Fibroblast of skin of scalp (primary cell): ENCODE measurements at regions not wholly inside any gene's neighbourhood (a gene's known extent, or its start where the extent isn't known, plus 50 kb on each side); places are given as distances from the start of the nearest gene placed in this dataset.
"Not testable (repeated sequence)": the region's sequence is repeated elsewhere in the genome, so short reads cannot be mapped to it uniquely, and the experiment has no call there.

Experiments
- DNase-seq: peaks from one replicate; pipeline ENCODE4 v3.0.0-alpha.2; 2013

DNA sequence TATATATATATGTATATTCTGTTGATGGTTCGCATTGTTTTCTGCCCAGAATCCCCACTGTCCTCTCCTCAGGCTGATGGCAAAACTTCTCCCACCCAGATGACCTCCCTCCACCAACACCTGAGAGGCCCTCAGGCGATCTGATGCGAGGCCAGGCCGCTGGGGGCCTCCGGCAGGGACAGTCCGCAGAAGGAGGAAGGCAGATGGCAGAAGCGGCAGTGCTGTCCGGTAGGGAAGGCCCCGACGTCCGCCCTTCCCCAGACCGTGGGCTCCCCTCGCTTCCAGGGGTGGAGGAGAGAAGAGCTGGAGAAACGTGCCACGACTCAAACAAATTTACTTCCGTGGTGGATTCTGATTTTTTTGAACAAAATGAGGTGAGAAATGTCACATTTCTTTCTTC is 178.3 kb upstream of the RGS6 start:
- no peak for DNase-seq

- DNase-seq = no peak
Observed at GRCh38 chr14:71754422-71755095, 177.7 kb upstream of the RGS6 start.

DNA sequence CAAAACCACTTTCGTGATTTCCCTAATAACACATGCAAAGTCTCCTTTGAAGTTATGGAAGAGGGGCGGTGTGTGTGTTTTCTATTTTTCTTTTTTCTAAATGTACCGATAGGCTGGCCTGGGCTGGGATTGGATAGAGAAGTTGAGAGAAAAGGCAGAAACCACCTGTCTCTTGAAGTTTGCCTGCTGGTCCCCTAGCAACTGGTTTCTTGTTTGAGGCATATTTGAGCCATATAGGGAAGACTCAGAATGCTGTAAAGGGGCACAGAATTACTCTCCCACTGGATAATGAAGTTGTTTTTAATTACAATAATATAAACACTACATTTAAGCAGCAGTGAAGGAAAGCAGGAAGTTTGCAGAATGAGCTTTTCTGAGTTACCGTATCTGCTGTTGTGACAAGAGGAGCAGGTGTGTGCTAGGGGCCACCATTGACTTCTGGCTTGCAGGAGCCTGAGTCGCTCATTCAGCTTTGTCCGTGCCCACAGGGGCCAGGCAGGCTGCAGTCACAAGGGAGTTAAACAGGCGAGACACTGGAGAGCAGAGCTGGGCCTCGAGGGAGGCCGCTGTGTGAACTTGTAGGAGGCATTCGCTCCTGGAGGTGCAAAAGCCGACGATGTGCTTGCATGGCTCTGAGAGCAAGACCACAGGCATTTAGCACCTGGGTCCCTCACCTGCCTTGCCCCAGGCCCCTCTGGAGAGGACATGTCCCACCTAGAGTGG is 173.8 kb upstream of the RGS6 start:
- DNase-seq = no peak

GRCh38 chr14:71762575-71762974 is 169.7 kb upstream of the RGS6 start:
- DNase-seq = no peak

DNA sequence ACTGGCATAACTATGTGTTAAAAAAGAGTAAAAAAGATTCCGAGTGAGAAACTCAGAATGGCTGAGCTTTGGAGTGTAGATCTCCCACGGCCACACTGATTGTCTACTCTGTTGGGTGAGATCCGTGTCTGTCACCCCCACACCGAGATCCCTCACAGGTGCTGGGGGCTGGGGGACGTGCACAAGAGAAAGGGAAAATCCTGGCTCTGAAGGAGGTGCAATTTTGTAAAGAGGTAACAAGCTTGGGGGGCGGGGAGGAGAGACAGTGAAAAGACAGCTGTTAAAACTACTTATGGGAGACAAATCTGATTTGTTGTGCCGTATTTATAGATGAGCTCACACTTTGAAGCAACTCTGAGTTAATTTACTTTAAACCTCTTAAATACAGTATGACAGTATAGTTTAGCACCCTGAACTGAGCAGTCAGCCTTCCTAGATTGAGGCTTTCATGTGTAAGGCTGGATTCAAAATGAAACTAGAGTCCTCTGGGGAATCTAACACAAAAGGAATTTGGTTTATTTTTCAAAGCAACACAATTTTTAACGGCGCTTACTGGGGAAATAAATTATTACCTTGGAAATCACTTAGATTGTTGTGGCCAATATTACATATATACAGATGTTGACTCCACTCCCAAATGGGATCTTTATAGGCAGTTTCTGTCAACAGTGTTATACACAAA is 167.4 kb upstream of the RGS6 start:
- peak; percentile 12 for DNase-seq

GRCh38 chr14:71765505-71765904 is 166.7 kb upstream of the RGS6 start:
- DNase-seq = no peak

GRCh38 chr14:71770431-71770830 is 161.8 kb upstream of the RGS6 start:
- no peak for DNase-seq

GRCh38 chr14:71771421-71771820 is 160.8 kb upstream of the RGS6 start:
- DNase-seq = not testable (repeated sequence)

- not testable (repeated sequence) for DNase-seq
Observed at GRCh38 chr14:71771996-71772395, 160.2 kb upstream of the RGS6 start.

DNA sequence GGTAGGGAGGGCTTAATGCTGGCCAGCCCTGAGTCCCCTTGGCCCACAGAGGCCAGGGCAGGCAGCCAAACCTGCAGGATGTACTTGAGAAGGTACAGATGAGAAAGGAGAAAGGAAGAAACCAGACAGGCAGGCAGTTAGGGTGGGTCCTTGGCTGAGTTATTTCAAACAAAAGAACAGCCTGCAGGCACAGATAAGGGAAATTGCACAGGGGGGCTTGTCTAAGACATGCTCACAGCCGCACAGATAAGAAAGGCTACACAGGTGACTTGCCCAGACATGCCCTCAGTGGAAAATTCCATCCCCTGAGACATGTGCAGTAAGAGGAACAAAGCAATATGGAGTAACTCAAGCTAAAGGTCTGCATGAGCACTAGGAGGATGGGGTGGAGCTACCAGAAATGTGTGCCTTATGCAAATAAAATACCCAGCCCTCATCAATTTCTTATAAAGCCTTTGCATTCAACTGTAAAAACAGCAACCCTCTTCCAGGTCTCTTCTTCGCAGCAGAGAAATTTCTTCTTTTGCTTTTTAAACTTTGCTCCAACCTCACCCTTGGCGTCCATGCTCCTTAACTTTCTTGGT is 158.2 kb upstream of the RGS6 start:
- DNase-seq = no peak

DNA sequence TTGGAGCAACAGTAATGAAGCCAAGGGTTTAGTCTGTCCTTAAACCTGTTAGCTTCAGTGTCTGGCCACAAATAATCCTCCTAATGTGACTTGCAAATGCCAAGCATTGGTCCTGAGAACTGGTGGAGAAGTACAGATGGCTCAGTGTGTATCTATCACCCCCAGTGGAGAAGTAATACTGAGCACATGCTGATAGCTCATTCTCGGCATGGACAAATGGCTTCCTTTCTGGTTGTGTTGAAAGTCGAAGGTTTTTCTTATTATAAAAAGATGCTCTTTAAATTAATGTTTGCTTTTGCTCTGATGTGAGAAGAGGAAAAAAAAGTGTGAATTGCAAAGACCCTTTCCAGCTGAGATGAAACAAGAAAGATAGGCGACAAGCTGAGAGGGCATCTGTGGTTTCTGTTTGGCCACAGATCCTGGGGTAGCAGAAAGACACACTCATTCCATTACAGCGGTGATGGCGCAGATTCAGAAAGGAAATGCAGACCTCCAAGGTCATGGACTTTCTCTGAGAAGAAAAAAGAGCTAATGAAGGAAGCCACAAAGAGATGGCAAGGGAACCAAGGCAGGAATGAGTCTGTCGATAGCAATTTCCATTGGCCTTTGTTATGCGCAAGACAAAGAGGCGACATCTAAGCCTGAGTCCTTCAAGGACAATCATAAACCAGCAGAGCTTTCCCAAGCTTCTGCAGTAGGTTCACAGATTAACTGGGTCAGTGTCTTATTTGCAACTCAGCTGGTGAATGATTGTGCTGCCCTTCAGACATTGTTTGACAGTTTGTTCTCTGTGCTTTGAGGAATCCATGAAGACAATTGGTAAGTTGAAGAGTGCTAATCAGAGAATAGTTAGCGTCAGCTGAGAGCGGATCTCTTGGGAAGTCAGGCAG is 155.5 kb upstream of the RGS6 start:
- DNase-seq = peak; percentile 5

DNA sequence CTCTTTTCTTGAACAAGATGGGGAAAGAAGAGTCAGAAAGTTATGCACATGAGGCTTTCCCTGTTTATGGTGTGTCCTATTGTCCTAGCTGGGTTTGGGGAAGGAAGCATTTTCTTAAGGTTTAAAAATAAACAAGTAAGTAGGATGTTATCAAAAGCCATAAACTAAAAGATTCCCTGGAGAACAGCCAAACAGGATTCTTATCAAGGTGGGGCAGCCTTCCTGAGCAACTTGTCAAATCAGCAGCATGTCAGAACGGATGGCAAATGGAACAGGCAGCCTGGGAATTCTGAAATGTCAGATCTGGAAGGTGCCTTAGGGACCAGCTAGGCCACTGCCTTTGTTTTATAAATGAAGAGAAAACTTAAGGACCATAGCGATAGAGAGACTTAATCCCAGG is 152.2 kb upstream of the RGS6 start:
- DNase-seq = no peak

GRCh38 chr14:71780822-71781221 is 151.4 kb upstream of the RGS6 start:
- DNase-seq = no peak

DNA sequence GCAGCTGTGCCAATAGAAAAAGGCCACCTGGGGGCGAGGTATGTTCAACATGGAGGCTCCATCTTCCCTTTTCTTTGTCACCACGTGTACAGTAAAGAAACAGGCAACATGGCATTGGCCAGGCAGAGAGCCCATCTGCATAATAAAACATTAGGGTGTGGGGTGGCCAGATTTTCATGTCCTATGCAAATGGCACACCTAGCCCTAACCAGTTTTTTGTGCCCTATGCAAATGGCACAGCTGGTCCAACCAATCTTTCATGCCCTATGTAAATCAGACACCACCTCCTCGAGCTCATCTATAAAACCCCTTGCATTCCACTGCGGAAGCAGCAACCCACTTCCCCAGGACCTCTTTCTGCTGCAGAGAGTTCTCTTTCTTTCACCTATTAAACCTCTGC is 149.1 kb upstream of the RGS6 start:
- DNase-seq = no peak

DNA sequence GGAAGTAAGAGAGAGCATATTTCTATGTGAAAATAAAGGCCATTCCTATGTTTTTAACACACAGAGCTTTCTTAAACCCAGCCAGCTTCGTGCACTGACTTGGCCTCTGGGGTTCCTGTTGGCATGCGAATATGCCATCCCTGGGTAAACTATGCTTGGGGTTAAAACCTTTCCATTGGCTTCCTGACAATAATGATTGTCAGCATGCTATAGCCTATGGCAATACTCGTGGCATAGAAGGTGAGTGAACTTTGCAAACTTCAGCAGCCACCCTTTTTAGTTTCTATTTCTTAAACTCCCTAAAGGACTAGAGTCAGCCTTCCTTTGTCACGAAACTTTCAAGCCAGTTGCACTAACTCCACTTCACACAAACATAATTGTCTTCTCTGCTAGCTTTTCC is 148.4 kb upstream of the RGS6 start:
- DNase-seq = no peak

- no peak for DNase-seq
Observed at GRCh38 chr14:71789005-71789404, 143.2 kb upstream of the RGS6 start.

GRCh38 chr14:71799841-71800240 is 132.4 kb upstream of the RGS6 start:
- no peak for DNase-seq

GRCh38 chr14:71800878-71801277 is 131.4 kb upstream of the RGS6 start:
- no peak for DNase-seq

- DNase-seq = no peak
Observed at GRCh38 chr14:71803539-71804260, 128.5 kb upstream of the RGS6 start.

GRCh38 chr14:71804992-71805391 is 127.2 kb upstream of the RGS6 start:
- DNase-seq = no peak

- DNase-seq = not testable (repeated sequence)
Observed at GRCh38 chr14:71807049-71807448, 125.2 kb upstream of the RGS6 start.

DNA sequence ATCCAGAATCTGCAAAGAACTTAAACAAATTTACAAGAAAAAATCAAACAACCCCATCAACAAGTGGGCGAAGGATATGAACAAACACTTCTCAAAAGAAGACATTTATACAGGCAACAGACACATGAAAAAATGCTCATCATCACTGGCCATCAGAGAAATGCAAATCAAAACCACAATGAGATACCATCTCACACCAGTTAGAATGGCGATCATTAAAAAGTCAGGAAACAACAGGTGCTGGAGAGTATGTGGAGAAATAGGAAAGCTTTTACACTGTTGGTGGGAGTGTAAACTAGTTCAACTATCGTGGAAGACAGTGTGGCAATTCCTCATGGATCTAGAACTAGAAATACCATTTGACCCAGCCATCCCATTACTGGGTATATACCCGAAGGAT is 121.4 kb upstream of the RGS6 start:
- not testable (repeated sequence) for DNase-seq
